PC-9 (cell line): ENCODE measurements at regions not wholly inside any gene's neighbourhood (a gene's known extent, or its start where the extent isn't known, plus 50 kb on each side); places are given as distances from the start of the nearest gene placed in this dataset.
"Not testable (repeated sequence)": the region's sequence is repeated elsewhere in the genome, so short reads cannot be mapped to it uniquely, and the experiment has no call there.

ENCODE experiments used
- BruUV-seq: library from RNA; stranded (reverse); fragments of 400-500 nt; replicated peaks from 2 replicates; lab custom pipeline; 2021; lab: Mats Ljungman, UMichigan
- CTCF ChIA-PET: fragments of 300-600 bp; sonication (Branson Sonifier 250); formaldehyde crosslinking; loops from one replicate; lab custom pipeline; 2022; ENCODE audit warnings: antibody characterized with exemption; lab: Charles Lee
- POLR2A ChIA-PET: fragments of 300-600 bp; sonication (Branson Sonifier 250); formaldehyde crosslinking; loops from one replicate; lab custom pipeline; 2022; ENCODE audit warnings: antibody characterized with exemption; ENCODE audit not compliant: unreplicated experiment; lab: Charles Lee
- DNase-seq, 2 experiments: peaks; one replicate each; pipeline versions ENCODE4 v3.0.0 to v3.0.0-alpha.2; 2015 to 2022; ENCODE audit warnings: mixed read lengths in 1 of 2
- H2AFZ ChIP-seq: fragments of 200-600 bp; sonication (generic); 2 replicates; pipeline ENCODE4 v1.8.1; 2017; ENCODE audit warnings: antibody characterized with exemption
- H3F3A ChIP-seq: fragments of 200-600 bp; sonication (generic); 2 replicates; pipeline ENCODE4 v1.8.1; 2017; ENCODE audit warnings: antibody characterized with exemption, mild to moderate bottlenecking, low read depth; ENCODE audit not compliant: insufficient read depth
- H3K27ac ChIP-seq: fragments of 200-600 bp; sonication (generic); 2 replicates; pipeline ENCODE4 v1.6.1; 2016; ENCODE audit warnings: mixed run types
- H3K27me3 ChIP-seq: fragments of 200-600 bp; sonication (generic); 2 replicates; pipeline ENCODE4 v1.6.1; 2016; ENCODE audit warnings: low read depth, mixed run types; ENCODE audit not compliant: insufficient read depth
- H3K36me3 ChIP-seq: fragments of 200-600 bp; sonication (generic); 2 replicates; pipeline ENCODE4 v1.6.1; 2016; ENCODE audit warnings: low read depth, mixed run types
- H3K4me1 ChIP-seq: fragments of 200-600 bp; sonication (generic); replicated peaks from 2 replicates; pipeline ENCODE4 v1.6.1; 2016; ENCODE audit warnings: mixed run types; ENCODE audit not compliant: insufficient read depth
- H3K4me2 ChIP-seq: fragments of 200-600 bp; sonication (generic); 2 replicates; pipeline ENCODE4 v1.6.1; 2017; ENCODE audit warnings: mixed run types
- H3K4me3 ChIP-seq: fragments of 200-600 bp; sonication (generic); 2 replicates; pipeline ENCODE4 v1.6.1; 2016; ENCODE audit warnings: mixed run types
- H3K79me2 ChIP-seq: fragments of 200-600 bp; sonication (generic); 2 replicates; pipeline ENCODE4 v1.6.1; 2017; ENCODE audit warnings: low read depth, mixed run types
- H3K9me2 ChIP-seq: fragments of 200-600 bp; sonication (generic); 2 replicates; pipeline ENCODE4 v1.8.1; 2017; ENCODE audit warnings: mild to moderate bottlenecking; ENCODE audit not compliant: insufficient read depth
- H3K9me3 ChIP-seq: fragments of 200-600 bp; sonication (generic); 2 replicates; pipeline ENCODE4 v1.8.1; 2016; ENCODE audit warnings: low read depth; ENCODE audit not compliant: insufficient read depth
- H4K20me1 ChIP-seq: fragments of 200-600 bp; sonication (generic); 2 replicates; pipeline ENCODE4 v1.8.1; 2017; ENCODE audit not compliant: insufficient read depth
- EZH2 ChIP-seq: fragments of 200-600 bp; sonication (generic); IDR thresholded peaks from 2 replicates; pipeline ENCODE4 v1.8.0; 2017; ENCODE audit warnings: antibody characterized with exemption, low read depth
- intact Hi-C: fragments of 100-400 bp; cut with micrococcal nuclease; formaldehyde crosslinking; loops from one replicate; pipeline ENCODE4 v1.10.0; 2022; ENCODE audit not compliant: unreplicated experiment
- TF ChIP-seq, protein P1 (sequence below): fragments of 200-600 bp; sonication (generic); conservative IDR thresholded peaks from 2 replicates; pipeline ENCODE4 v1.6.1; 2017; ENCODE audit warnings: mixed run types, antibody characterized with exemption, mild to moderate bottlenecking, moderate library complexity

DNA sequence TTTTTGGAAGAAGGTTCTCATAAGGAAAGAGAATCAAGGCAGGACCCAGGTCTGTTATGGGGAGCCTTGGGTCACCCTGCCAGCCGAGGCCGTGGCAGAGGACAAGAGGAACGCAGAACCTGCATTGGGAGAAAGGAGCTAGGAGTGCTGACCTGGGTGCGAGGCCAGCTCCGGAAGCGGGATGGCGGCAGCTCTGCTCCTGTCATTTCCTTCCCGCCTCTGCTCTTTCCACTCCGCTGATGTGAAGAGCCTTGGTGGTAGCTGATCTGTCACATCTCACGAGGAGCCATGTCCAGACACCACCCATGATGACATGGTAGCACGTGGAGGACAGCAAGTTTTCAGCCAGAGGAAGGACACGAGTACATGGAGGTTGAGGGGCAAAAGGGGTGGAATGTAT is 109.5 kb upstream of the COL5A1 start:
- Histone ChIP-seq H3K79me2 (no peaks in the 10 kb centered on the region), H3K4me1 (no peaks in the 10 kb centered on the region; the same call in 1 of the 2 replicates), H3K9me3 (no peaks in the 10 kb centered on the region), H3K4me2 (no peak overlapping the region), H3K9me2 (no peaks in the 10 kb centered on the region), H4K20me1 (no peaks in the 10 kb centered on the region), H3F3A (no peaks in the 10 kb centered on the region), H3K4me3 (no peak overlapping the region), H3K36me3 (no peaks in the 10 kb centered on the region), H3K27me3 (peaks cover 86% of the 10 kb centered on the region), H2AFZ (no peak overlapping the region), H3K27ac (no peak overlapping the region)
- ChIA-PET CTCF (no interaction called here), POLR2A (no interaction called here)
- DNase-seq, result no peak
- intact Hi-C loops, result loop anchor here (10.0 kb wide), 1 partner anchor 113 kb away; the partner anchor contains the start of gene COL5A1
- no TSS peak for BruUV-seq
- no peak for TF ChIP-seq EZH2
- TF ChIP-seq, protein P1, sequence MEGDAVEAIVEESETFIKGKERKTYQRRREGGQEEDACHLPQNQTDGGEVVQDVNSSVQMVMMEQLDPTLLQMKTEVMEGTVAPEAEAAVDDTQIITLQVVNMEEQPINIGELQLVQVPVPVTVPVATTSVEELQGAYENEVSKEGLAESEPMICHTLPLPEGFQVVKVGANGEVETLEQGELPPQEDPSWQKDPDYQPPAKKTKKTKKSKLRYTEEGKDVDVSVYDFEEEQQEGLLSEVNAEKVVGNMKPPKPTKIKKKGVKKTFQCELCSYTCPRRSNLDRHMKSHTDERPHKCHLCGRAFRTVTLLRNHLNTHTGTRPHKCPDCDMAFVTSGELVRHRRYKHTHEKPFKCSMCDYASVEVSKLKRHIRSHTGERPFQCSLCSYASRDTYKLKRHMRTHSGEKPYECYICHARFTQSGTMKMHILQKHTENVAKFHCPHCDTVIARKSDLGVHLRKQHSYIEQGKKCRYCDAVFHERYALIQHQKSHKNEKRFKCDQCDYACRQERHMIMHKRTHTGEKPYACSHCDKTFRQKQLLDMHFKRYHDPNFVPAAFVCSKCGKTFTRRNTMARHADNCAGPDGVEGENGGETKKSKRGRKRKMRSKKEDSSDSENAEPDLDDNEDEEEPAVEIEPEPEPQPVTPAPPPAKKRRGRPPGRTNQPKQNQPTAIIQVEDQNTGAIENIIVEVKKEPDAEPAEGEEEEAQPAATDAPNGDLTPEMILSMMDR, result no peak

DNA sequence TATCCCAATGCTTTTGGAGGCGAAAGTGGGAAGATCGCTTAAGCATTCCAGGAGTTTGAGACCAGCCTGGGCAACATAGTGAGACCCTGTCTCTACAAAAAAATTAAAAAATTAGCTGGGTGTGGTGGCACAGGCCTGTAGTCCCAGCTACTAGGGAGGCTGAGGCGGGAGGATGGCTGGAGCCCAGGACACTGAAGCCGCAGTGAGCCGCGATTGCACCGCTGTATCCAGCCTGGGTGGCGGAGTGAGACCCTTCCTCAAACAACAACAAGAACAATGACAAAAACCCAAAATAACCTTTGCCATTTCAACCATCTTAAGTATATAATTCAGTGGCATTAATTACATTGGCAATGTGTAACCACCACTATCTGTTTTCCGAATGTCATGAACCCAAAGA is 108.9 kb upstream of the COL5A1 start:
- intact Hi-C loops, result loop anchor here (10.0 kb wide), 1 partner anchor 112 kb away; the partner anchor contains the start of gene COL5A1
- H3K9me3 ChIP-seq, DNase-seq, H4K20me1 ChIP-seq, CTCF ChIA-PET, BruUV-seq, H3K9me2 ChIP-seq, H3K4me3 ChIP-seq, H3K4me1 ChIP-seq, H2AFZ ChIP-seq, H3K4me2 ChIP-seq, H3K36me3 ChIP-seq, POLR2A ChIA-PET, H3F3A ChIP-seq, H3K79me2 ChIP-seq, H3K27ac ChIP-seq: not testable (repeated sequence)
- peaks cover 87% of the 10 kb centered on the region for H3K27me3 ChIP-seq

DNA sequence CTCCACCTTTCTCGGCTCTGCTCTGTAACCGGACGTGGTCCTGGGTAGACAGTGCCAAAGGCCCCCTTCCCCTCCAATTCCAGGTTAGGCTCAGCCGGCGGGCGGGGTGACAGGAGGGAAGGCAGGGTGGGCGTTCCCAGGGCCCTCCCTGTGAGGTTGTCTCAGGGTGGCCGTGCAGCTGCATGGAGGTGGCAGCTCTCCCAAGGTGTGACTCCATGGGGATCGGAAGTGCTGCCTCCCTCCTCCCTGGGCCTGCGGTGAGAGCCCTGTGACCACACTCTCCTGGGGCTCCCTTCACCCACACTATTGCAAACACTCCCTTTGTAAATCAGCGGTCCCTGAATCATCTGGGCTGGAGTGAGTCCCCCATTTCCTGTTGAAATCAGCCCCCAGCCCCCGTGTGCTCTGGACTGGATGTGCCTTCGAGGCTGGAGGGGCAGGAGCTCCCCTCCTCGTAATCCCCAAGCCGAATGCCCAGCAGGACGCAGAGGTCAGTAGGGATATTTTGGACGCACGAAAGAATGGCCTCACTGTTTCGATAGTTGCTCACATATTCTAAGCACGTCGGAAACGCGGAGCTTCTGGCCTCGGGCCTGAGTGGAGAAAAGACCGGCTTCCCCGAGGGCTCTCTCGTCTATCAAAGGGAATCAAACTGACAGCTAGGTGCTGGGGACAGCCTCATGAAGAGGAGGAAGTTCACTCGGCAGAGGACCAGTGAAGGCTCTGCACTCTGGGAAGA is 107.6 kb upstream of the COL5A1 start:
- no TSS peak for BruUV-seq
- H3K4me1 ChIP-seq, result no peaks in the 10 kb centered on the region; the same call in 1 of the 2 replicates
- no peak for TF ChIP-seq EZH2
- TF ChIP-seq, protein P1, result no peak
- H3K27ac ChIP-seq, result no peak overlapping the region
- ChIA-PET CTCF (no interaction called here), POLR2A (no interaction called here)
- no peaks in the 10 kb centered on the region for H3K9me3 ChIP-seq
- H4K20me1 ChIP-seq, result no peaks in the 10 kb centered on the region
- no peak overlapping the region for H3K4me2 ChIP-seq
- H3K36me3 ChIP-seq, result no peaks in the 10 kb centered on the region
- intact Hi-C loops, result loop anchor here (10.0 kb wide), 1 partner anchor 111 kb away; the partner anchor contains the start of gene COL5A1
- peaks cover 79% of the 10 kb centered on the region for H3K27me3 ChIP-seq
- H3K4me3 ChIP-seq, result no peak overlapping the region
- no peak for DNase-seq
- H3K79me2 ChIP-seq, result no peaks in the 10 kb centered on the region
- H3F3A ChIP-seq, result no peaks in the 10 kb centered on the region
- no peaks in the 10 kb centered on the region for H3K9me2 ChIP-seq
- no peak overlapping the region for H2AFZ ChIP-seq
